Activated CD4-positive, CD25-positive, alpha-beta regulatory T cell treated with anti-CD3 and anti-CD28 coated beads, Interleukin-2, amount 50 U/mL, for 16 hours (primary cell): ENCODE measurements at regions not wholly inside any gene's neighbourhood (a gene's known extent, or its start where the extent isn't known, plus 50 kb on each side); places are given as distances from the start of the nearest gene placed in this dataset.
"Not testable (repeated sequence)": the region's sequence is repeated elsewhere in the genome, so short reads cannot be mapped to it uniquely, and the experiment has no call there.

Experiments
- DNase-seq: peaks from one replicate; pipeline ENCODE4 v3.0.0-alpha.2; 2020; ENCODE audit warnings: low read depth, low spot score

DNA sequence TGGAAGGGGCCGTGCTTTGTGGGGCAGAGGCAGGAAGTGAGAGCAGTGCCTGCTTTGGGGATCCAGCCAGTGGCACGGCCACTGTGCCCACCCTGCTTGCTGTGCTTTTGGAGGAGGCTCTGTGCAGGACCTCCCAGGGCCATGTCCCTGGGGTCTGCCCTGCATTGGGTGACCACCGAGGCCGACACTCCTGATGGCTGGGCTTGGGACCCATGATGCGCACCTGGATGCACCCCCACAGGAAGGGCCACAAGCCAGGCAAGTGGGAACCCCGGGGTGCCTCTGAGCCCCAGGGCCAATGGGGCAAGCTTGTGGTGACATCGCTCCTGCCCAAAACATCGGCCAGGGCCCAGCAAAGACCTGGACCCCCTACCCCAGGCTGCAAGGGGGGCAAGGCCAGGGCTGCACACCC, 738.6 kb upstream of the GJE1 start:
- DNase-seq, result no peak

DNA sequence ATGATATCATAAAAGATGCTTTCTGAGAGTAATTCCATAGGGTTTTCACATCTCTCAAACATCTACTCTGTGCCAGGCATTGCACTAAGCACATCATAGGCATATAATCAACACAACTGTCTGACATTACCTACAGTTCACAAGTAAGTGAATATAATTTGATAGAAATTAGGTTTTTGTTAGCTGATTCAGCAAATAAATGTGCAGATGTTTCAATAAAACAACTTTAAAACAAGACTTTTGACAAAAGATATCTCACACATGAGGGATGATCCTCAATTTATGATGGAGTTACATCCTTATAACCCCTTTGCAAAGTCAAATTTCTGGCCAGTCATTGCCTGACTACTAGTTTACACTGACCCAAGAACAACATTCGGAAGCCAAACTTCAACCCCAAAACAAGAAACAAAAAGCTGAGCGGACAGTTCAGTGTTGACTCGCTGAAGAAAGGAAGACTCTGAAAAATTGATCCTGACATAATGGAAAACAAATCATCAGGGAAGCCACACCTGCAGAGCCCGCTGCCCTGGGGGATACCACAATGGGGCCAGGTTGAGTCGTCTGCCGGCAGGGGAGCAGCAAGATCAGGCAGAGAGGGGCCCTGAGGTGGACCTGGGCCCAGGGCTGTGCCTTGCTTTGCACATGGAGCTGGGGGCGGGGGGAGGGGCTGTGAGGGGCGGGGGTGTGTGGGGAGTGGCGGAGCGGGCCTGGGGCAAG, 739.2 kb upstream of the GJE1 start:
- no peak for DNase-seq

DNA sequence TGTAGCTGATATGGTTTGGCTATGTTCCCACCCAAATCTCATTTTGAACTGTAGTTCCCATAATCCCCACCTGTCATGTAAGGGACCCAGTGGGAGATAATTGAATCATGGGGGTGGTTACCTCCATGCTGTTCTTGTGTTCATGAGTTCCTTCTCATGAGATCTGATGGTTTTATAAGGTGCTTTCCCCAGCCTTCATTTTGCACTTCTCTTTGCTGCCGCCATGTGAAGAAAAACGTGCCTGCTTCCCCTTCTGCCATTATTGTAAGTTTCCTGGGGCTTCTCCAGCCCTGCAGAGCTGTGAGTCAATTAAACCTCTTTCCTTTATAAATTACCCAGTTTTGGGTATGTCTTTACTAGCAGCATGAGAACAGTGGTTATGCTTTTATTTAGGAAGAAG, 741.6 kb upstream of the GJE1 start:
- not testable (repeated sequence) for DNase-seq

DNA sequence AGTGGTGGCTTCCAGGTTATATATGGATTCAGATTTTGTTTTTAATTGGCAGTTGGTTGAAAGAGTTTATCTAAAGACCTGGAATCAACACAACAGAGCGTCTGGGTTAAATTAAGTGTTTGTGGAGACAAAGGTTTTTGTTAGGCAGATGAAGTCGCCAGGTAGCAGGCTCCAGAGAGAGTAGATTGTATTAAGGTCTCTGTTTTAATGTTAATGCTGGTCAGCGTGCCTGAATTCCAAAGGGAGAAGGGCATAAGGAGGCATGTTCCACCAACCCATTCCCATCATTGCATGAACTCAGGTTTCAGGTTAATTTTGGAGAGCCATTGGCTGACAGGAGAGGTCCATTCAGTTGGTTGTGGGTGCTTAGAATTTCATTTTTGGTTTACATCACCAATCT, 744.1 kb upstream of the GJE1 start:
- no peak for DNase-seq

DNA sequence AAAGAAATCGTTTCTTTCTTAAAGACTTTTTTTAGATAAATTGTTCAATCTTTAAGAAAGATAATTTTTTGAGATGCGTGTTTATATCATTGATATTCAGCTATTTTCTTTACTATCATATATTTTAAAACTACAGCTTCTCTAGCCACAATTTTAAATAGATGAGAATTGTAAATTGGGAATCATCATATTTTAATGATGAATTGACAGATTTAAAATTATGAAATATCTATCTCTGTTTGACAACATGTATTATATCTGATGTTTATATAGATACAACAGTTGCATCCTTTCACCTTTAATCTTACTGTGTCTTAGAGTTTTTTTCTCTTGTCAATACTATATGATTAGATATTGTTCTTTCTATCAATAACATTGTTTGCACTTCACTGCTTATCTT, 762.3 kb upstream of the GJE1 start:
- no peak for DNase-seq

DNA sequence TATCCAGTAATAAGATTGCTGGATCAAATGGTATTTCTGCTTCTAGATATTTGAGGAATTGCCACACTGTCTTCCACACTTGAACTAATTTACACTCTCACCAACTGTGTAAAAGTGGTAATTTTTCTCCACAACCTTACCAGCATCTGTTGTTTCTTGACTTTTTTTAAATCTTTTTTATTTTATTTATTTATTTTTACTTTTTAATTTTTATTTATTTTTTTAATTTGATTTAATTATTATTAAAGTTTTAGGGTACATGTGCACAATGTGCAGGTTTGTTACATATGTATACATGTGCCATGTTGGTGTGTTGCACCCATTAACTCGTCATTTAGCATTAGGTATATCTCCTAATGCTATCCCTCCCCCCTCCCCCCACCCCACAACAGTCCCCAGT, 765.9 kb upstream of the GJE1 start:
- DNase-seq, result not testable (repeated sequence)

DNA sequence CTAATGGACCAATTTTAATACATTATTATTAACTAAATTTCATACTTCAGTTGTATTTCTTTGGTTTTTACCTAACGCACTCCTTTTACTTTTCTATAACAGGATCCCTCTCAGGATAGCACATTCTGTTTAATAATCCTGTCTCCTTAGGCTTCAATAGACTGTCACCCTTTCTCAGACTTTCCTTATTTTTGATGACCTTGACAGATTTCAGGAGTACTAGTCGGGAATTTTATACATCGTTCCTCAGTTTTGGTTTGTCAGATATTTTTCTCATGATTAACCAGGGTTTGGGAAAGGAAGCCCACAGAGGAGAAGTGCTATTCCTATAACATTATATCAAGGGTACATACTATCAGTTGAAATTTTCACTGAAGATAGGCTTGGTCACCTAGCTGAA, 768.0 kb upstream of the GJE1 start:
- no peak for DNase-seq

DNA sequence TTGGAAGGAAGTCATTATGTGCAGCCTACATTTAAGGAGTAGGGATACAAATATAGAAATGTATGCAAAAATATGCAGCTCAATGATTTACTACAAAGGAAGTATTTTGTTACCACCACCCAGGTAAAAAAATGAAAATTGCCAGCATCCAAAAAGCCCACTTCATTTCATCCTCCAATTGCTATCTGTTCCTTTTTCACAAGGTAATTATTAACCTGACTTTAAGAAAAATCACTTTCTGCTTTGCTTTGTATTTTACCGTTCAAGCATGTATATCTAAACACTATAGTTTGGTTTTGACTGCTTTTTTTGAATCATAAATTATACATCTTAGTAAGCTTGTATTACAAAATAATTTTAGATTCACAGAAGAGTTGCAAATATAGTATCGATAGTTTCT, 768.5 kb upstream of the GJE1 start:
- no peak for DNase-seq

DNA sequence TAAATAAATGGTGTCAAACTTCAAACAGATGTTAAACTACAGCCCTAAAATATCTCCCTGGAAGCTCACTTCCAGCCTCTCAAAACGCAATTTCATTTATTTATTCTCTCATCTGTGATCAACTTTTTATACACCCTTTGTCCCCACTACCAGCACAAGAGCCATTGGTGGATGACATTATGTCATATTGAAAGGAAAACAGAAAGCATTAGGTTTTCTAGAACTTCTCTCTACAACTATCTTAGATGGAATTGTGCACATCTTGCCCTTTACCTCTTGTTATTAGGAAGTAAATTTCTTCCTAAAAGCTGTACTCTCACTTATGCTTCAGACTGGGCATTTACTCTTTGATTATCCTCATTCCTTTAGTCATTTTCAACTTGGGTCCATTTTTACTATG, 771.2 kb upstream of the GJE1 start:
- no peak for DNase-seq

DNA sequence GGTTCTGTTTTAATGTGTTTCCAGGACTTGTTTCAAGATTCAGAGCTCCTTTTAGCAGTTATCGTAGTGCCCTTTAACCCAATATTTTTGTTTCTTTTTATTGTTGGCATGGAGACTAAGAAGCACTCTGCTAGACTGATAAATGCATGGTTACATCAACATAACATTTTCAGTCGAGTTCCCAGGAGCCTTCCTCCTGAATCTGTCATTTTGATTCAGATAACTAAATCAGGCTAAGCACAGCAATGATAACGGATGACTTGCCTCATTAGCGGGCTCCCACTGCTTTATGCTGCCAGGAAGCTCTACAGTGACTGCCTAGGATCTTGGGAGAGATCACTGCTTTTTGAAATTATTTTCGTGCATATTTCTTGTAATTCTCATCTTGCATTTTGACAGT, 772.8 kb upstream of the GJE1 start:
- no peak for DNase-seq

DNA sequence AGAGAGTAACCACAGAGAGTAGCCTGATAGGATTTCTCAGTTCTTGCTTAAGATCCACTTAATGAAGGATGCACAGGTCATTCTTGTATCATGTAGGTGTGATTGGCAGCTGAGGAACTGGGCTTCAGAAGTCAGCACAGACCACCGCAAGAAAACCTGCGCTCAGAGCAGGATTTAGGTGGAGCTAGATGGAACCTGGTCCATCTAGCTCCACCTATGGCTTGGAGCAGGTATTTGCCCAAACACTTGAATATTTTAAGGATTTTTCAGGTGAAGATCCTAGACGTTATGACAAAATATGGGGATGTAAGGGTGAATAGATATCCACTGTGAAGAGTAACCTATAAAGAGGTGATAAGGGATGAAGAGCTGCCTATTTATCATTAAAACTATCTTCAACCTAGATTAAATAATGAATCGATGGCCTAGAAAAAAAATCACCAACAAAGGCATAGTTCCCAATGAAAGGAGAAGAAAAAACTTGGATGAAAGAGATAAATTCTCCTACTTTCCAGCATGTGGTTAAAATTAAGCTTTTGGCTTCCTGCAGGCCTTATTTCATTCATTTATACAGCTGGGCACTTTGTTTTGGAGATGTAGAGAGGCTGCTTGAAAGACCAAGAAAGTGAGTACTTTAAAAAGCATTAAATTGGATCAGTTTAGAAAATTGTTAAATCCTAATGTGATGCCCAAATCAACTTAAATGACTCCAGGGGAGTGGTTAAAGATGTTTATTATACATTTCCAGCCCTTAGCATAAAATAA, 778.4 kb upstream of the GJE1 start:
- DNase-seq, result no peak

DNA sequence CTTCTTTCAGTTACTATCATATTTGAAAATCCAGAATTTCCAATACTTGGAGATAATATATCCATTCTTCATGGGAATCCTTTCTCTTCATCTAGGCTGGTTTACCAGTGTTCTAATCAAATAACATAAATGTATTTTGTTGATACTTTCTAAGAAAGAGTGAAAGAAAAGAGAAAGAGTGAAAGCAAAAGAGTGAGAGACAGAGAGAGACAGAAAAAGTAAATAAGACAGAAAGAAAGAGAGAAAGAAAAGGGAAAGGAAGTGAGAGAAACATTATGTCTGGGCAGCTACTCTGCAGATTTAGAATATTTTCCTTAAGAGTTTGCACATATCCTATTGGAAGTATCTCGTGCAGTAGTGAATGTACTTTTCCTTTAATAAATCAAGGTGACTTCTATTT, 781.0 kb upstream of the GJE1 start:
- DNase-seq, result no peak

DNA sequence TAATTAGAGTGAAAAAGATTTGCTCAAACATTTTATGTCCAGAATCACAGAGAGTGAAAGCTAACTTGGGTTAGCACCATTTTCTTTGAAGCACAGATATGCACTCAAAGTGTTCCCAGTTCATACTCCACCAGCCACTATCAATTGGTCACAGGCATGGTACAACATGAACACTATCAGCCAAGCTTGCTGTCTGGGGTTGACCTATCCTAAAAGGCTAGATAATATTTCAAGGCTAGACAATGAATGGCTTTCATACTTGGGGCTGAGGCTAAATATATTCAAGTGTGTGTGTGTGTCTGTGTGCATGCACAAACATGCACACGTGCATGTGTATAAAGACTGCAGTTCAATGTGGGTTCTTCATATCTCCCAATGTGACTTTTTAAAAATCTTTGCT, 783.0 kb upstream of the GJE1 start:
- no peak for DNase-seq

DNA sequence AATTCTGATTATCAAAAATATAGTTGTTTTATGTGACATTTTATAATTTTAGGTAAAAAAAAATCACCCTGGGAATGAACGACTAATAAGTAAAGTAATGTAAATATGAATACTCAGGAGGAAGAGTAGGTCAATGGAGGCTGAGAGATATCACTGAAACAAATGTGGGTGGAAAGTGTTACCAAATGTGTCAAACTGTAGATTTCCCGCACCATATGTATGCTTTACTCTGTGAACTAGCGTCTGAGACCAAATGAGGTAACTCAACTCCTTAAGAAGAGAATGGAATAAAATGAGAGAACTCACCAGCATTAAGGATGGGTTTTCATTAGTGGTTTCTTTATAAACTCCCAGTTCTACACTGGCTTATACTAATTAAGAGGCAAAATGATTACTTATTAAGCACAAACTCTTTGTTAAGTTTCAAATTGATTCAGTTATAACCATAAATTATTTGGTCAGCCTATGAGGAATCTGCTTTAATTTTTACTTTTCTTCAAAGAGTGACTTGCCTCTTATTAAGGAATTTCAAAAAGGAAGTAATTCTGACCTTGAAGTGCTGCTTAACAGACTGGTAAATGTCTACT, 784.7 kb upstream of the GJE1 start:
- DNase-seq, result no peak

DNA sequence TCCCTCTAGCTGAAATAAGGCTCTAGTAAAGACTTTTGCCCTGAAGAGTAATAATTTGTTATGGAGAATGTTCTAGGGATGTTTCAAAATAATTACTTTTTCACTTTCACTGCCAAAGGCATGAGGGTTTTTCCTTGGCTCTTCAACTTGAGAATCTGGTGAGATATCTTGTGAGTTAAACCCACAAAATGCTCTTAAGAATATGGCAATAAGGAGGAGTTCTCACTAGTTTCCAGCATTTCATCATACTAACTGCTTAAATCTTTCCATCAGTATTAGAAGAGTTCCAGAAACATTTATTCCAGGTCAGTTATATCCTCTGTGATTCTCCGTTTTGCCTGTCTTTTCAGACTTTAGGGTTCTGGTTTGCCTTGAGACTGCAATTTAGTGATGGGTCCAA, 785.6 kb upstream of the GJE1 start:
- DNase-seq, result no peak

DNA sequence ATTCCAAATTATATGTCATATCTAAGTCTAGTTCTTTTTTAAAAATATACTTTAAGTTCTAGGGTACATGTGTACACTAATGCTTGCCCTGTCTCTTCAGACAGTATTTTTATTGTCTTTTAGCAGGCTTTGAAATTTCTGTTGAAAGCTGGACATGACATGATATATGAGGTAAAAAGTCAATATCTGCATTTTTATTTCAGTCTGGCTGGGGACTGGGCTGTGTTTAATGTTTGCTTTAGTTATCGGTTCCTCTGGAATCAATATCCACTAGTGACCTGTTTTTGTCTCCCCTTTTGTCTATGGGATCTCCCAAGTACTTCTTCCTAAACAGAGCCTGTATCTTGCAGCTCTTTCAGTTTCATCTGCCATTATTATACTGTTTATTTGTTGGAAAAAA, 786.2 kb upstream of the GJE1 start:
- DNase-seq, result no peak

DNA sequence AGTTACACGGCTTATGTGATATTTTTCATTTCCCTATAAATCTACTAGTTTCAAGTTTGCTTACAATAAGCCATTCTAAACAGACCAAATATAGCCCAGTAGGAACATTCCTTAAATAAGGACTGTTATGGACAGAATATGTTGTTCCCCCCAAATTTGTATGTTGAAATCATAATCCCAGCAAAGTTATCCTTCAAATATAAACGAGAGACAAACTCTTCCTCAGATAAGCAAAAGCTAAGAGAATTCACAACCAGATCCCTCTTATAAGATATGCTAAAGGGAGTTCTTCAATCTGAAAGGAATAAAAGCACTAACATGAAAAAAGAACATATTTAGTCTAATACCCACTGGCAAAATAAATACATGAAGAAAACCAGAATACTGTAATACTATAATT, 795.5 kb upstream of the GJE1 start:
- no peak for DNase-seq

DNA sequence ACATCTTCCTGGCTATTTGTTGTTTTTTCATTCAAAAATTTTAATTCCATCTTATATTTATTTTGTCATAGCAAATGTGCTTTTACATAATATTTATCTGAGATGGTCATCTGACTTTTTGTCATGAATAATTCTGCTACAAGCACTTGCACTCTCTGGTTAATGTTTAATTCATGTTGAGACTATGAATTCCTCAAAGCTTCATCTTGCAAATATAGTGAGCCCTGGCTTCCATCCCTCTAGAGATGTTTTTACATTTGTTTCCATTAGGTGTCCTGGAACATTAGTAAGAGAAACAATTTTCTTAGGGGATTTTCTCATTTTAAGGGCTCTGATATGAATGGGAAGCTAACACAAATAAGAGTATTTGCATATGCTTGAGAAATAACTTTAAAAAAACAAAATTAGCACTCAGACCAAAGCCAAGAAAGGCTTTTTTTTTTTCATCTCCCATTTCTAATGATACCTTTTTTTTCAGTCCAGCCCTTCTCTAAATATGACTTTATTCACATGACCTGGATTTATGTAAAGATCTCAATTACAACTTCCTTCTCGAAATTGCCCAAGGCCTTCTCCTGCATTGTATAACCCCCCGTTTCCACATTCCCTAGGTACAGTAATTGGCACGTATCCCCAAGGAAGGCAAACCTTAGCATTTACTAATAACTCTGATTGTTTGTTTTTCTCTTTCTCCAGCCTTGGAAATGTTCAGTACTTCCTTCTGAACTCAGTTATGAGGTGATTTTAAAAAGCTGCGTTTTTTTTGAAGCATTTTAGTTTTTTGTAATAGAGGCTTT, 797.0 kb upstream of the GJE1 start:
- no peak for DNase-seq

DNA sequence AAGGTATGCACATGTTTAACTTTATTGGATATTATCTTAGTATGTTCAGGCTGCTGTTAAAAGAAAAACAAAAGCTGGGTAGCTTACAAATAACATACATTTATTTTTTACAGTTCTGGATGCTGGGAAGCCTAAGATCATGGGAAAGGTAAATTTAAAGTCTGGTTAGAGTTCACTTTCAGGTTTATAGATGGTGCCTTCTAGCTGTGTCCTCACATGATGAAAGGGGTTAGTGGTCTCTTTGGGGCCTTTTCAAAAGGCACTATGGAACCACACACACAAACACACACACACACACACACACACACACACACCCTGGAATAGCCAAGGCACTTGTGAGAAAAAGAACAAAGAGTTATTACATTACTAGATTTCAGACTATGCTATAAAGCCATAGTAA, 805.8 kb upstream of the GJE1 start:
- no peak for DNase-seq

DNA sequence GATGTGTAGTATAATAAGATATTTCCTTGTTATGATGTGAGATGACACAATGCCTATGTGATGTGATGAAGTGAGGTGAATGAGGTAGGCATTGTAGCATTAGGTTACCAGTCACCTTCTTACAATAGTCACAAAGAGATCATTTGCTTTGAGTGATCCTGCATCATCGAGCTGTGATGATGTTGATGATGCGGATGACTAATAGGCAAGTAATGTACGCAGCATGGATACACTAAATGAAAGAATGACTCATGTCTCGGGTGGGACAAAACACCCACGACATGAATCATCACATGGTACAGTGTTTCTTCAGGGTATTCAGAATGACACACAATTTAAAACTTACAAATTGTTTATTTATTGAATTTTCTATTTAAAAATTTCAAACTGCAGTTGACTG, 806.3 kb upstream of the GJE1 start:
- peak; percentile 12 for DNase-seq

DNA sequence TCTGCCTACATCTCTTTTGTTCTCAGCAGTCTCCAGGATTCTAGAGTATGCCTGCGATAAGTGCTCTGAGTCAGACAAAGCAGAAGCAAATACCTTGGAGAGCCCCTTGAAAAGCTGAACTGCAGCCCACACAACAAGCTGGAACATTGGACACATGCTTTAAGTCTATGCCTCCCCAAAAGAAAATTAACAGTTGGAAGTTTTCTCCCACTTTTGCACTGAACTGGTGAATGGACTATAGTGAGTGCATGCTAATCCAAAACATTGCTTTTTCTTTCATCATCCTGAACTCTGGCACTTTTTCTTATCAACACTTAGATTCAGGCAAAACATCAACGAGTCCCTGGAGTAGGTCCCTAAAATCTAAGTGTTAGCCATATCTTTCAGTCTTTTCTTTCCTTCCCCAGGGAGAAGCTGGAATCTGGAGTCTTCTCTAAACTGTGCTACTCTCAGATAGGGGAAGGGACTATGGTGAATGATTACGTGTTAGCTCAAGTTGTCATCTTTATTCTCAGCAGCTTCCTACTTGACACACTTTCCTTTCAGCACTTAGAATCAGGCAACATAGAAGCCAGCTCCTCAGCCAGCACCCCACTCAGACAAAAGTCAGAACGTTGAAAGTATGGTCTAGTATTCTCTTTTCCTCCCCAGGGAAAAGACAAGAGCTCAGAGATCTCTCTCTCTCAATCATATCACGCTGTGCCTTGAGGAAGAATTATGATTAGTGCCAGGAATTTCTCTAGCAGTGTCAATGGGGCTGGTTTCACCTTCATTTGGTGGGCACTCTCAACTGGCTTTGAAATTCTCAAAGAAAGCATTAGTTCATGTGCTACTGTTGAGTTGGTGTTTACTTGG, 811.0 kb upstream of the GJE1 start:
- no peak for DNase-seq
